Neural crest cell (in vitro differentiated cells): ENCODE measurements at regions not wholly inside any gene's neighbourhood (a gene's known extent, or its start where the extent isn't known, plus 50 kb on each side); places are given as distances from the start of the nearest gene placed in this dataset.
A peak's percentile ranks its signal among the peaks of the same experiment; 100 is the strongest.

Experiments
- DNase-seq: peaks from one replicate; pipeline ENCODE4 v3.0.0; 2021; ENCODE audit warnings: low read depth, mixed read lengths, low spot score
- H3K27ac Mint-ChIP-seq: one replicate; pipeline ENCODE4 v1.8.0; 2021; ENCODE audit warnings: mild to moderate bottlenecking, mixed read lengths; ENCODE audit not compliant: unreplicated experiment
- H3K27me3 Mint-ChIP-seq: 2 replicates; pipeline ENCODE4 v1.8.0; 2021; ENCODE audit warnings: low read depth, mild to moderate bottlenecking, mixed read lengths
- H3K36me3 Mint-ChIP-seq: 2 replicates; pipeline ENCODE4 v1.8.0; 2021; ENCODE audit warnings: low read depth, mild to moderate bottlenecking, mixed read lengths
- H3K4me1 Mint-ChIP-seq: 2 replicates; pipeline ENCODE4 v1.8.0; 2021; ENCODE audit warnings: mixed read lengths
- H3K4me3 Mint-ChIP-seq: one replicate; pipeline ENCODE4 v1.8.0; 2021; ENCODE audit warnings: mild to moderate bottlenecking, mixed read lengths
- H3K9me3 Mint-ChIP-seq: 2 replicates; pipeline ENCODE4 v1.8.0; 2021; ENCODE audit warnings: mixed read lengths
- TF ChIP-seq, protein P1 (sequence below): fragments of 200-600 bp; sonication (generic); conservative IDR thresholded peaks from 2 replicates; pipeline ENCODE4 v1.5.0; 2021; ENCODE audit warnings: antibody characterized with exemption, mild to moderate bottlenecking

DNA sequence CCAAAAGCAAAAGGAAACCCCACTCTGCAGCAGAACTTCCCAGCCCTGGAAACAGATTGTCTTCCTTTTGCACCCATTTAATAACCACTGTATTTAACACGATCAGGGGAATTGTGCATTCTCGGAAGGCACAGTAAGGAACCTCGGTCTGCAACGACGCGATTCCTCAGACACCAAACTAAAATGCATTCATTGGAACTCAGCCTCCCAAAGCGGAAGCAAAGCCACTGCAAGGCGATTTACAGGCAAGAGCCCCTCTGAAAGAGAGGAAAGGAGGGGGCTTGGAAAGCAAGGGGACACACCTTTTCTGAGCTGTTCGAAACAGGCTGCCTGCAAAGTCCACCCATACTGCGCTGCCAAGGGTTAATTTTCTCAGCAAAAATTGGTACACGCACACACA lies 297.7 kb downstream of the OMA1 start:
- Mint-ChIP-seq H3K9me3 (no peaks in the 10 kb centered on the region), H3K36me3 (no peaks in the 10 kb centered on the region), H3K27ac (peak overlapping the region; percentile 16), H3K4me3 (peak overlapping the region; percentile 99), H3K27me3 (peaks cover 19% of the 10 kb centered on the region), H3K4me1 (peaks cover 38% of the 10 kb centered on the region)
- TF ChIP-seq, protein P1, sequence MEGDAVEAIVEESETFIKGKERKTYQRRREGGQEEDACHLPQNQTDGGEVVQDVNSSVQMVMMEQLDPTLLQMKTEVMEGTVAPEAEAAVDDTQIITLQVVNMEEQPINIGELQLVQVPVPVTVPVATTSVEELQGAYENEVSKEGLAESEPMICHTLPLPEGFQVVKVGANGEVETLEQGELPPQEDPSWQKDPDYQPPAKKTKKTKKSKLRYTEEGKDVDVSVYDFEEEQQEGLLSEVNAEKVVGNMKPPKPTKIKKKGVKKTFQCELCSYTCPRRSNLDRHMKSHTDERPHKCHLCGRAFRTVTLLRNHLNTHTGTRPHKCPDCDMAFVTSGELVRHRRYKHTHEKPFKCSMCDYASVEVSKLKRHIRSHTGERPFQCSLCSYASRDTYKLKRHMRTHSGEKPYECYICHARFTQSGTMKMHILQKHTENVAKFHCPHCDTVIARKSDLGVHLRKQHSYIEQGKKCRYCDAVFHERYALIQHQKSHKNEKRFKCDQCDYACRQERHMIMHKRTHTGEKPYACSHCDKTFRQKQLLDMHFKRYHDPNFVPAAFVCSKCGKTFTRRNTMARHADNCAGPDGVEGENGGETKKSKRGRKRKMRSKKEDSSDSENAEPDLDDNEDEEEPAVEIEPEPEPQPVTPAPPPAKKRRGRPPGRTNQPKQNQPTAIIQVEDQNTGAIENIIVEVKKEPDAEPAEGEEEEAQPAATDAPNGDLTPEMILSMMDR = no peak
- no peak for DNase-seq

DNA sequence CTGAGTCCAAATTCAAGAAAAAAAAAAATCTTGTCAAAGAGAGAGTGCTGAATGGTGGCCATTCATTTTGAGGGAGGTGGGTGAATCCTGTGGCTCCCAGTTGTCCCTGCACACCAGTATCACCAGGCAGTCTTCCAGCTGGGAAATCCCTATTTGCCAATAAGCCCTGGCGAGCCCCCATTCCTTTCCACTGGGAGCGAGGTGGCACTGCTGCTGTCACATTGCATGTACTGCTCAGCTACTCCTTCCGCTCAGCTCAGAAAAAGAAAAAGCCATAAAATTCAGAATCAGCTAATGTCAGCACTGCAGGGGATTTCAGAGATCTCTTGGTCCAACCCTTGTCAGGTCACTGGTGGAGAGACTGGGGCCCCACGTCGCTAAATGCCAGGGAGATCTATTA lies 298.5 kb downstream of the OMA1 start:
- peaks cover 19% of the 10 kb centered on the region for H3K27me3 Mint-ChIP-seq
- peak overlapping the region; percentile 99 for H3K4me3 Mint-ChIP-seq
- TF ChIP-seq, protein P1 = no peak
- no peak overlapping the region for H3K27ac Mint-ChIP-seq
- no peak for DNase-seq
- H3K36me3 Mint-ChIP-seq = no peaks in the 10 kb centered on the region
- H3K4me1 Mint-ChIP-seq = peaks cover 38% of the 10 kb centered on the region
- no peaks in the 10 kb centered on the region for H3K9me3 Mint-ChIP-seq

- no peak for DNase-seq
- Mint-ChIP-seq H3K9me3 (no peaks in the 10 kb centered on the region), H3K27me3 (peaks cover 19% of the 10 kb centered on the region), H3K4me1 (peaks cover 35% of the 10 kb centered on the region), H3K27ac (no peak overlapping the region), H3K4me3 (peak overlapping the region; percentile 53), H3K36me3 (no peaks in the 10 kb centered on the region)
- TF ChIP-seq, protein P1 = no peak
Measured at GRCh38 chr1:58246549-58246948, 300.0 kb downstream of the OMA1 start.

DNA sequence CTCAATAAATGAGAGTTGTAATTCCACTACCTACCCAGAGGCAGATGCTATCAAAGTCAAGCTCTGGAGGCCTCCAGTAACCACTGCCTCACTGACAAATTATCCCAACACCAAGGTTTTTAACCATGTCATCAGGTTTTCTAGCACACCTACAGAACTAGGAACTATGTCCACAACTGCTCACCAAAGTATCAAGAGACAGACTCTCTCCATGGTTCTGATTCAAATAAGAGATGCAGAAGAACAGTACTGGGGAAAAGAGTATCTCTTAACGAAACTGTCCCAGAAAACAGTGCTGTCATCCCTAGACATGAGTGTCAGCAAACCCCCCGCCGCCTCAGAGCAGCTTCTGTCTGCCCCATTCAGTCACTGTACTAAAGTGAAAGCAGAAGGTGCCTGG lies 301.7 kb downstream of the OMA1 start:
- H3K4me3 Mint-ChIP-seq = no peak overlapping the region
- H3K27me3 Mint-ChIP-seq = peaks cover 17% of the 10 kb centered on the region
- H3K36me3 Mint-ChIP-seq = no peaks in the 10 kb centered on the region
- no peaks in the 10 kb centered on the region for H3K9me3 Mint-ChIP-seq
- no peak overlapping the region for H3K27ac Mint-ChIP-seq
- peaks cover 25% of the 10 kb centered on the region for H3K4me1 Mint-ChIP-seq
- DNase-seq = no peak
- TF ChIP-seq, protein P1 = no peak

DNA sequence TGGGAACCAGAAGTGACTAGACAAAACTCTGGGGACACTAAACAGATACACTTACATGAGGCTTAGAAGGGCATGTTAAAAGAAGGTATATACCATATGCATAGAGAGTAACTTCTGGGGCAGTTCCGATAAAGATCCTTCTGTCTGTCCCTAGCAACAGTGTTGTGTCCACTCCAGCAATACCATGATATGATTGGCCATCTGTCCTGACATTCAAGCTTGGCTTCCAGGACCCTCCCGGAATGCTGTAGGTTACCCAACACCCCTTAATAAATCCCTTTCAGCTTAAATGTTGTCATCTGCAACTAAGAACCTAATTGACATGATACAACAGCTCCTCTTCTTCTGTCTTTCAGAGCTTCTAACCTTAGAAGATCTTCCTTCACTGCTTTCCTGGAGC lies 307.7 kb downstream of the OMA1 start:
- Mint-ChIP-seq H3K36me3 (no peaks in the 10 kb centered on the region), H3K27me3 (no peaks in the 10 kb centered on the region), H3K4me1 (peaks cover 8% of the 10 kb centered on the region), H3K27ac (no peak overlapping the region), H3K4me3 (no peak overlapping the region), H3K9me3 (no peaks in the 10 kb centered on the region)
- TF ChIP-seq, protein P1 = no peak
- no peak for DNase-seq

- H3K27ac Mint-ChIP-seq = no peak overlapping the region
Measured at GRCh38 chr1:58233729-58234128, 312.8 kb downstream of the OMA1 start.

More at GRCh38 chr1:58233729-58234128, 312.8 kb downstream of the OMA1 start:
- Mint-ChIP-seq H3K36me3 (no peaks in the 10 kb centered on the region), H3K27me3 (no peaks in the 10 kb centered on the region), H3K4me1 (peaks cover 29% of the 10 kb centered on the region), H3K4me3 (no peak overlapping the region), H3K9me3 (no peaks in the 10 kb centered on the region)
- TF ChIP-seq, protein P1 = no peak
- DNase-seq = no peak
